ENCODE measurements at regions not wholly inside any gene's neighbourhood (a gene's known extent, or its start where the extent isn't known, plus 50 kb on each side); places are given as distances from the start of the nearest gene placed in this dataset.

DNA sequence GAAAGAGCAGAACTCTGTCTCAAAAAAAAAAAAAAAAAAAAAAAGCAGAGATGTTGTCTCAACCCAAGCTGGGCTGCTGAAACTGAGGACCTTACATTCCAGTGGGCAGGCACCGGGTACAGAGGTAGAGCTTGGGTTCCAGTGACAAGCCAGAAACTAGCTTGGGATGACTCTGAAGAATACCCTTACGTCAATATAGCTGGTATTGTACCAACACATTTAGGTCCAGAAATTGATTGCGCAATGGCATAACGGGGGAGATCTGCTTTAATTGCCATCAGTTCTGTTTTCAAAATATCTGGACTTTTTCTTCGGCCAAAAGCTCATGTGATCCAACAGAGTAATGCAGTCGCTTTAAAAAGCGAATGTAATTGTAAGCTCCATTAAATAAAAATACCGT lies 103.1 kb upstream of the UBL3 start:
- TF ChIP-seq, protein P1, sequence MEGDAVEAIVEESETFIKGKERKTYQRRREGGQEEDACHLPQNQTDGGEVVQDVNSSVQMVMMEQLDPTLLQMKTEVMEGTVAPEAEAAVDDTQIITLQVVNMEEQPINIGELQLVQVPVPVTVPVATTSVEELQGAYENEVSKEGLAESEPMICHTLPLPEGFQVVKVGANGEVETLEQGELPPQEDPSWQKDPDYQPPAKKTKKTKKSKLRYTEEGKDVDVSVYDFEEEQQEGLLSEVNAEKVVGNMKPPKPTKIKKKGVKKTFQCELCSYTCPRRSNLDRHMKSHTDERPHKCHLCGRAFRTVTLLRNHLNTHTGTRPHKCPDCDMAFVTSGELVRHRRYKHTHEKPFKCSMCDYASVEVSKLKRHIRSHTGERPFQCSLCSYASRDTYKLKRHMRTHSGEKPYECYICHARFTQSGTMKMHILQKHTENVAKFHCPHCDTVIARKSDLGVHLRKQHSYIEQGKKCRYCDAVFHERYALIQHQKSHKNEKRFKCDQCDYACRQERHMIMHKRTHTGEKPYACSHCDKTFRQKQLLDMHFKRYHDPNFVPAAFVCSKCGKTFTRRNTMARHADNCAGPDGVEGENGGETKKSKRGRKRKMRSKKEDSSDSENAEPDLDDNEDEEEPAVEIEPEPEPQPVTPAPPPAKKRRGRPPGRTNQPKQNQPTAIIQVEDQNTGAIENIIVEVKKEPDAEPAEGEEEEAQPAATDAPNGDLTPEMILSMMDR (IDR thresholded peaks at IDR 0.05): no peak
- TF ChIP-seq POLR2A (IDR thresholded peaks at IDR 0.05) (no peak), EP300 (IDR thresholded peaks at IDR 0.05) (no peak)

All from tibial nerve (tissue), 4 donors.